NOMO-1 treated with dmso at 0.1 percent for 144 hours (cell line): ENCODE measurements at regions not wholly inside any gene's neighbourhood (a gene's known extent, or its start where the extent isn't known, plus 50 kb on each side); places are given as distances from the start of the nearest gene placed in this dataset.
A peak's percentile ranks its signal among the peaks of the same experiment; 100 is the strongest.

ENCODE experiments used
- DNase-seq: peaks from one replicate; lab custom pipeline; 2025; ENCODE audit not compliant: unreplicated experiment; lab: John Stamatoyannopoulos, UW

GRCh38 chr21:38735626-38736206, 70.0 kb upstream of the ETS2 start:
- no peak for DNase-seq

DNA sequence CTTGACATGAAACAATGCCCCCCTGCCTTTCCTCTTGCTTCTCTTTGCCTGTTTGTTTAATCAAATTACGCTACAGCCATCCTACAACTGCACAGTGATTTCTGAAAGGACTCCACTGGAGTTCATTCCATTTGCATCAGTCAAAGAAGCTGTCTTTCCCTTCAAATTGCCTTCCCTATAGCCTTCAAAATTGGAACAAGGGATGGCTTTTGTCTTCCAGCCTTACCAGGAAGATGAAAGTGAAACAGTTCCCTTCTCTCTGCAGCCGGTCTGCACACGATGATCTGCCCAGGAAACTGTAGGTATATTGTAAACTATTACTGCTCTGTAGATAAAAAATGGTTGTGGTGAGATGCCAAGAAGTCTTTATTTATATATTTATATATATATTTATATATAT, 65.6 kb upstream of the ETS2 start:
- DNase-seq = no peak

DNA sequence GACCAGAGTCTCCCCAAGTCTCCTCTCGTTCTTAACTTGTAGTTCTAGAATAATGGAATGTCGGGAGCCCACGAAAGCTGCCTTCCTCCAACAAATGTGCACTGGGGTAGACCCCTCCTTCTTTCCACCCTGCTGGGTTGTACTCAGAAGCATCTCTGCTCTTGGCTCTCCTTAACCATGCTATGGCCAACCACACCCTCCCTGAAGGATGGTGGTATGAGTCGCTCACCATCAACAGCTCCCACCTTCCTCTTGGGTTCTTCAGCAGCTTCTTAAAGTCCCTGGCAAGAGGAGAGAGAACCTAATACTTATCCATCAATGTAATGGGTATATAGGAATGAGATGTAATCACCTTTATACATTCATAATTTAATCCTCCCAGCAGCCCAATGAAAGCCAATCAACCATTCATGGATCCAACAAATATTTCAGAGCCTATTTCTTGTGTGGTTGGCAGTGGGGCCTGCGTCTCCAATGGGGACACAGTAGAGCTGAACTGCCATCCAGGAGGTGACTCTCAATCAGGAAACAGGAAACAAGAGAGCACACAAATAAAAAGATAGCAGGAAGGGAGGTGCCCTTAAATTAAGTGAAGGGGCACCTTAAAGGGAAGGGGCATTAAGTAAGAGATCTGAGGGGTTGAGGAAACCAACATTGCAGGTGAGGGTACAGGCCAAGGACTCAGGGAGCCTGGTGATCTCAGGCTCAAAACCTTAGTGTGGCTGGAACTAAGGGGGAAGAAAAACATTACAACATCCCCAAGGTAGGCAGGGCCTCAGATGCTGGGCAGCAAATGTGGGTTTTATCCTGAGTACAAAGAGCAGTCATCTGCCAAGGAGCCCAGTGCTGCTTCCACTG, 64.4 kb upstream of the ETS2 start:
- DNase-seq = no peak

GRCh38 chr21:38741950-38742256, 63.8 kb upstream of the ETS2 start:
- no peak for DNase-seq

- no peak for DNase-seq
Observed at GRCh38 chr21:38742580-38743260, 63.0 kb upstream of the ETS2 start.

DNA sequence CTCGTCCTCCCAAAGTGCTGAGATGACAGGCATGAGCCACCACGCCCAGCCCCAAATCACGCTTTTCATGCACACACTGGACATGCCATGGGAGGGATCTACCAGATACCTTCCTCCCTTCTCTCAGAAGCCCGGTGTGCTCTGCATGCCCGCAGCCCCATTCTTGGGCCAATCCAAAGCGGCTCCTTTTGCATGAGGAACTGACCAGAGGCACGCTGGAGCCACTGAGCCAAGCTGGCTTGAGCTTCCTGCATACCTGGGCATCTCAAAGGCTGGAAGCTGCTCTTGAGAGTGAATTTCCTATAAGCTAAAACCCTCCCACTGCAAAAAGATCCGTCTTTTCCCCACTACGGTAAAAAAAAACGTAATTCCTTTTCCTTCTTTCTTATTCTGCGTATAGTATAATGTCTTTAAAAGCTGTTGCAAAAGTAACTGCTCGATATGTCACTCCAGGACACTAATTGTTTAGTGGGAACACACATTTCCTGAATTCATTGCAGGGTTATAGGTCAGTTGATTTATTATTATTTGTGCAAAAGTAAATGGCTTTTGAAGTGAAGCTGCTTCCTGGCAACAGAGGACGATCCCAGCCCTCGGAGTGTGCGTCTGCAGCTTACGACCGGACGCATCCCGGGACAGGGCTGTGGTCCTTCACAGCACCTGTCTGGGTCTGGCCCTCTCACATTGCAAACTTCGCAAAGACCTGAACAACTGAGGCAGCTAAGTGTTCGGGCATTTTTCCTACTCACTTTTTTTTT, 61.8 kb upstream of the ETS2 start:
- no peak for DNase-seq

- no peak for DNase-seq
Observed at GRCh38 chr21:38744861-38745260, 60.9 kb upstream of the ETS2 start.

- no peak for DNase-seq
Observed at GRCh38 chr21:38747810-38748209, 57.9 kb upstream of the ETS2 start.

- DNase-seq = peak; percentile 85
Observed at GRCh38 chr21:38751379-38752050, 54.2 kb upstream of the ETS2 start.

DNA sequence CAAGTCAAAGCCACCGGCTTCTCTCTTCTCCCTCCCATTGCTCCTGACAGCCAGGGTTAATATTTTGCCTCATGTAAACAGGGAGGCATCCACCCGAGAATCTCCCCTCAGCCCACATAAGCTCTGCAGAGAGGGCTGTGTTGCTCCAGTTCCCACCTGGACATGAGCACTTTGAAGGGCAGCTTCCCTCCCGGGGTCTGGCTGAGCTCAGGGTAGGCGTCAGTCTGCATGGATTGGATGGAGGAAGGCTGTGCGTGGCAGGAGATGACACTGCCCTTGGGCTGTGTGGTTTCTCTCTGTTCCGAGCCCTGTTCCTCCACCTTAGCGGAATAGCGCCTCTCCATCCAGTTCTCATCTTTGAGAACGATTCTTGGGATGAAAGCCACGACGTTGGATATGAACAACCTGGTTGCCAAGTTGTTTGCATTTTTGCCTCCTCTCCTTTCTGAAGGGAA, 53.7 kb upstream of the ETS2 start:
- DNase-seq = no peak

DNA sequence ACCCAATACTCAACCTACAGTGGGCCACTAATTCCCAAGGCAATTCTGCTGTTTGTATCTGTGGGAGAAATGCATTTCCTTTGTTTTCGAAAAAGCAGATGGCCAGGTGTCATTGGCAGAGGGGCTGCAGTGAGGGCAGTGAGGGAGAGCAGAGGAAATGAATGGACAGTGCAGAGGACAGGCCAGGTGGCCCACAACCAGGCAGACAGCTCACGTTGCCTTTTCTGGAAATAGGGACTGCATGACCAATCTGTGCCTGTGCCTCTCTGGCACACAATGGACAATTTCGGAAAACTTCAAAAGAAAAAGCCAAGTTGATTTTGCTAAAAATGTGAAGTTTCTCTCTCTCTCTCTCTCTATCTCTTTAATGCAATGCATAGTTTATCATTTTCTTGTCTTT, 52.6 kb upstream of the ETS2 start:
- DNase-seq = no peak

GRCh38 chr21:38753557-38753971, 52.2 kb upstream of the ETS2 start:
- no peak for DNase-seq
